ENCODE measurements at regions not wholly inside any gene's neighbourhood (a gene's known extent, or its start where the extent isn't known, plus 50 kb on each side); places are given as distances from the start of the nearest gene placed in this dataset.

DNA sequence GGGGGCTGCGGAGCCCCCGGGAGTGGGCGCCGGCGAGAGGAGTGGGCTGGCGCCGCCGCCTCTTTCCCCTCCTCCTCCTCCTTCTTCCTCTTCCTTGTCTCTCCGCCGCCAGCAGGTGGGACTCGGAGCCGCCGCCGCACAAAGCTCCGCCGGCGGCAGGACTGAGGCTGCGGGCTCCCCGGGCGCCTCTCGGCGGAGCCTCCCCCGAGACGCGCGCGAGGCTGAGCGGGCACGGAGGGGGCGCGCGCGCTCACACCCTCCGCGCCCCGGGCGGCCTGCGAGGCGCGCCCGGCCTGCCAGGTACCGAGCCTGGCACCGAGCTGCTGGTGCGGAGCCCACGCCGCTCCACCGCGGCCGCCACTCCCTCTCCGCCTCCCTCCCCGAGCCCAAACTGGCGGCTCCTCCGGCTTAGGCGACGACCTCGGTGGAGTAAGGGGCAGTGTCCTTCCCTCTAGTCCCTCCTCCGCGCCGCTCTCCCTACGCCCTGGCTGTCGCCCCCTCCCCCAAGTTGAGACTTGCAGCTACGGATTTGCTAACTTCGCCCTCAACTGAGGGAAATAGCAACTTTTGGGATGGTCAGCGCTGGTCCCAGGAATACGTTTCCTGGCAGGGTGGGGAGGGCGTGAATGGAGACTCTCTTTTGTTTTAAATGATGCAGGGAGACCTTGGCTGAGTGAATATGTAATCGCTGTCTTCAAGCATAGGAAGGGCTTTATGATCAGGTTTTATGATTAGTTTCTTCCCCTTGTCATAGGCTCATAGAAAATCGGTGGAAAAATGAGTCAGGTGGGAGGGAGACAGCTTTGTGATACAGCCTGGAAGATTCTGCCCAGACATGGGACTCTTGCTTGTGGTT lies 199.5 kb upstream of the CAND1 start:
- TF ChIP-seq SIN3A (IDR thresholded peaks at IDR 0.05; ENCODE audit: borderline replicate concordance in 2 of 2, control insufficient read depth in 1 of 2, low read depth in 2 of 2, low read length in 2 of 2) (no peak), POLR2A (conservative IDR thresholded peaks at IDR 0.05) (no peak), ZNF511 (CRISPR knock-in tag; IDR thresholded peaks at IDR 0.05) (no peak), STAT5A (IDR thresholded peaks at IDR 0.05; ENCODE audit: borderline replicate concordance, low read length) (no peak), E2F6 (IDR thresholded peaks at IDR 0.05; ENCODE audit: borderline replicate concordance in 1 of 2, extremely low read depth in 1 of 2, insufficient read depth in 1 of 2, insufficient read length in 1 of 2, low read depth in 1 of 2, low read length in 1 of 2, poor library complexity in 1 of 2, severe bottlenecking in 1 of 2) (no peak), EP300 (IDR thresholded peaks at IDR 0.05; ENCODE audit: low read length) (no peak), MECOM (CRISPR knock-in tag; IDR thresholded peaks at IDR 0.05) (no peak), JUN (IDR thresholded peaks at IDR 0.05; ENCODE audit: borderline replicate concordance, low read depth, low read length) (no peak), JUN (CRISPR knock-in tag; IDR thresholded peaks at IDR 0.05; ENCODE audit: borderline replicate concordance) (no peak), ZNF133 (CRISPR knock-in tag; IDR thresholded peaks at IDR 0.05) (no peak), EZH2 (IDR thresholded peaks at IDR 0.05; ENCODE audit: borderline replicate concordance, low read depth, low read length) (no peak), ZNF24 (IDR thresholded peaks at IDR 0.05) (no peak), RAD21 (CRISPR knock-in tag; conservative IDR thresholded peaks at IDR 0.05 in 1 of 2, IDR thresholded peaks at IDR 0.05 in 1 of 2) (no peak), TCFL5 (CRISPR knock-in tag; conservative IDR thresholded peaks at IDR 0.05) (no peak)
- TF ChIP-seq, protein P1, sequence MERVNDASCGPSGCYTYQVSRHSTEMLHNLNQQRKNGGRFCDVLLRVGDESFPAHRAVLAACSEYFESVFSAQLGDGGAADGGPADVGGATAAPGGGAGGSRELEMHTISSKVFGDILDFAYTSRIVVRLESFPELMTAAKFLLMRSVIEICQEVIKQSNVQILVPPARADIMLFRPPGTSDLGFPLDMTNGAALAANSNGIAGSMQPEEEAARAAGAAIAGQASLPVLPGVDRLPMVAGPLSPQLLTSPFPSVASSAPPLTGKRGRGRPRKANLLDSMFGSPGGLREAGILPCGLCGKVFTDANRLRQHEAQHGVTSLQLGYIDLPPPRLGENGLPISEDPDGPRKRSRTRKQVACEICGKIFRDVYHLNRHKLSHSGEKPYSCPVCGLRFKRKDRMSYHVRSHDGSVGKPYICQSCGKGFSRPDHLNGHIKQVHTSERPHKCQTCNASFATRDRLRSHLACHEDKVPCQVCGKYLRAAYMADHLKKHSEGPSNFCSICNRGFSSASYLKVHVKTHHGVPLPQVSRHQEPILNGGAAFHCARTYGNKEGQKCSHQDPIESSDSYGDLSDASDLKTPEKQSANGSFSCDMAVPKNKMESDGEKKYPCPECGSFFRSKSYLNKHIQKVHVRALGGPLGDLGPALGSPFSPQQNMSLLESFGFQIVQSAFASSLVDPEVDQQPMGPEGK (CRISPR knock-in tag; IDR thresholded peaks at IDR 0.05; ENCODE audit: borderline replicate concordance): no peak

Measured in K562 (cell line).